Gastrocnemius medialis (tissue), 4 donors: ENCODE measurements at regions not wholly inside any gene's neighbourhood (a gene's known extent, or its start where the extent isn't known, plus 50 kb on each side); places are given as distances from the start of the nearest gene placed in this dataset.
"Not testable (repeated sequence)": the region's sequence is repeated elsewhere in the genome, so short reads cannot be mapped to it uniquely, and the experiment has no call there.

ENCODE experiments used
- ATAC-seq, 2 donors: fragments of 150-250 bp; one replicate each; pipeline ENCODE4 v1.9.1; 2016
- DNase-seq, 2 donors: peaks; one replicate each; pipeline ENCODE4 v3.0.0-alpha.2; 2019
- H3K27ac ChIP-seq, 4 donors: fragments of 200-600 bp; sonication (generic); 1 replicate in 1 of 4; 2 replicates in 3 of 4; pipeline ENCODE4 v1.5.1; 2016 to 2018; ENCODE audit warnings: mild to moderate bottlenecking in 2 of 4, moderate library complexity in 1 of 4
- H3K27me3 ChIP-seq, 3 donors: fragments of 200-600 bp; sonication (generic) in 2 of 3; 1 replicate in 1 of 3; 2 replicates in 2 of 3; pipeline versions ENCODE4 v1.5.1 to v1.6.0; 2016 to 2019; ENCODE audit warnings: mild to moderate bottlenecking in 1 of 3, moderate library complexity in 1 of 3
- H3K36me3 ChIP-seq, 2 donors: fragments of 200-600 bp; sonication (generic) in 1 of 2; one replicate each; pipeline ENCODE4 v1.5.1; 2017 to 2018
- H3K4me1 ChIP-seq, 2 donors: fragments of 200-600 bp; sonication (generic) in 1 of 2; one replicate each; pipeline ENCODE4 v1.5.1; 2016 to 2017; ENCODE audit warnings: mild to moderate bottlenecking in 2 of 2
- H3K4me3 ChIP-seq, 4 donors: fragments of 200-600 bp; sonication (generic) in 3 of 4; 1 replicate in 1 of 4; 2 replicates in 3 of 4; pipeline ENCODE4 v1.5.1; 2016 to 2019; ENCODE audit warnings: mild to moderate bottlenecking in 2 of 4
- H3K9me3 ChIP-seq, 3 donors: fragments of 200-600 bp; sonication (generic) in 2 of 3; 1 replicate in 1 of 3; 2 replicates in 2 of 3; pipeline ENCODE4 v1.5.1; 2016 to 2019
- CTCF ChIP-seq, 5 experiments: fragments of 450-650 bp in 3 of 5; fragments of 200-600 bp in 2 of 5; sonication (generic) in 2 of 5; IDR thresholded peaks in 4 of 5; conservative IDR thresholded peaks in 1 of 5; 1 replicate in 4 of 5; 2 replicates in 1 of 5; pipeline ENCODE4 v1.5.1; 2016 to 2019; ENCODE audit warnings: antibody characterized with exemption in 5 of 5, mild to moderate bottlenecking in 3 of 5, moderate library complexity in 3 of 5
- POLR2A ChIP-seq, 2 donors: fragments of 450-650 bp; IDR thresholded peaks; one replicate each; pipeline ENCODE4 v1.6.1; 2017; ENCODE audit warnings: antibody characterized with exemption in 2 of 2, mild to moderate bottlenecking in 2 of 2, moderate library complexity in 2 of 2
- in situ Hi-C, 4 donors: fragments of 200-750 bp; cut with MboI; loops; one replicate each; pipeline versions ENCODE4 v1.15.0 to v1.8.0; 2017; ENCODE audit warnings: low sequenced_read_pairs in 4 of 4
- intact Hi-C: fragments of 100-400 bp; cut with DNase I; formaldehyde crosslinking; loops from one replicate; pipeline ENCODE4 v1.15.1; 2023; ENCODE audit warnings: low total_unique reads

- Histone ChIP-seq H3K4me3 (no peak overlapping the region), H3K4me1 (no peaks in the 10 kb centered on the region), H3K9me3 (no peaks in the 10 kb centered on the region), H3K27me3 (no peaks in the 10 kb centered on the region), H3K27ac (no peak overlapping the region), H3K36me3 (no peaks in the 10 kb centered on the region)
- no peak for DNase-seq
- no peak for ATAC-seq
- intact Hi-C loops (no loop called here), in situ Hi-C loops (no loop called here)
- TF ChIP-seq CTCF (IDR thresholded peaks at IDR 0.05 in 4 of 5, conservative IDR thresholded peaks at IDR 0.05 in 1 of 5) (no peak), POLR2A (IDR thresholded peaks at IDR 0.05) (no peak)
Measured at GRCh38 chr2:35501076-35501475, 854.5 kb upstream of the CRIM1 start.

GRCh38 chr2:35496022-35496421, 859.6 kb upstream of the CRIM1 start:
- no peak for DNase-seq
- Histone ChIP-seq H3K27ac (no peak overlapping the region), H3K36me3 (no peaks in the 10 kb centered on the region), H3K4me3 (no peak overlapping the region), H3K27me3 (no peaks in the 10 kb centered on the region), H3K4me1 (no peaks in the 10 kb centered on the region), H3K9me3 (no peaks in the 10 kb centered on the region)
- ATAC-seq: no peak
- in situ Hi-C loops: no loop called here
- TF ChIP-seq POLR2A (IDR thresholded peaks at IDR 0.05): no peak
- no peak for TF ChIP-seq CTCF (IDR thresholded peaks at IDR 0.05 in 4 of 5, conservative IDR thresholded peaks at IDR 0.05 in 1 of 5)
- intact Hi-C loops: no loop called here

- Histone ChIP-seq H3K4me1 (no peaks in the 10 kb centered on the region), H3K27ac (no peak overlapping the region), H3K4me3 (no peak overlapping the region), H3K36me3 (no peaks in the 10 kb centered on the region), H3K9me3 (no peaks in the 10 kb centered on the region), H3K27me3 (no peaks in the 10 kb centered on the region)
- TF ChIP-seq POLR2A (IDR thresholded peaks at IDR 0.05) (no peak), CTCF (IDR thresholded peaks at IDR 0.05 in 4 of 5, conservative IDR thresholded peaks at IDR 0.05 in 1 of 5) (no peak)
- no peak for DNase-seq
- intact Hi-C loops: no loop called here
- no peak for ATAC-seq
- in situ Hi-C loops: no loop called here
Measured at GRCh38 chr2:35495182-35495581, 860.4 kb upstream of the CRIM1 start.

GRCh38 chr2:35478121-35478520, 877.5 kb upstream of the CRIM1 start:
- H3K27me3 ChIP-seq, ATAC-seq, in situ Hi-C loops, H3K36me3 ChIP-seq, DNase-seq, H3K27ac ChIP-seq, H3K9me3 ChIP-seq, H3K4me3 ChIP-seq, intact Hi-C loops, H3K4me1 ChIP-seq: not testable (repeated sequence)

- no peak overlapping the region for H3K27ac ChIP-seq
- DNase-seq: no peak
- H3K27me3 ChIP-seq: no peaks in the 10 kb centered on the region
- no peaks in the 10 kb centered on the region for H3K4me1 ChIP-seq
- ATAC-seq: no peak
- H3K9me3 ChIP-seq: no peaks in the 10 kb centered on the region
- TF ChIP-seq CTCF (IDR thresholded peaks at IDR 0.05 in 4 of 5, conservative IDR thresholded peaks at IDR 0.05 in 1 of 5): no peak
- TF ChIP-seq POLR2A (IDR thresholded peaks at IDR 0.05): no peak
- H3K36me3 ChIP-seq: no peaks in the 10 kb centered on the region
- in situ Hi-C loops: no loop called here
- no peak overlapping the region for H3K4me3 ChIP-seq
- intact Hi-C loops: no loop called here
Measured at GRCh38 chr2:35468245-35468644, 887.3 kb upstream of the CRIM1 start.
